ENCODE measurements at regions not wholly inside any gene's neighbourhood (a gene's known extent, or its start where the extent isn't known, plus 50 kb on each side); places are given as distances from the start of the nearest gene placed in this dataset.
A peak's percentile ranks its signal among the peaks of the same experiment; 100 is the strongest.

GRCh38 chr2:41902897-41903296 is 144.9 kb upstream of the PKDCC start:
- H3K4me1 ChIP-seq (ENCODE audit: control insufficient read depth in 1 of 2, insufficient read depth in 2 of 2, low read length in 2 of 2): peaks cover 9 to 22% of the 10 kb centered on the region in 2 donors
- no peaks in the 10 kb centered on the region for H3K36me3 ChIP-seq (ENCODE audit: control insufficient read depth in 1 of 2, insufficient read depth in 2 of 2, low read length in 2 of 2)

GRCh38 chr2:41903474-41904135 is 144.2 kb upstream of the PKDCC start:
- H3K9me3 ChIP-seq (ENCODE audit: control insufficient read depth in 1 of 2, low read length in 2 of 2): no peaks in the 10 kb centered on the region
- no peak overlapping the region for H3K9ac ChIP-seq (ENCODE audit: low read depth in 1 of 2, low read length in 2 of 2)
- H3K36me3 ChIP-seq (ENCODE audit: control insufficient read depth in 1 of 2, insufficient read depth in 2 of 2, low read length in 2 of 2): no peaks in the 10 kb centered on the region
- peaks cover 0 to 4% of the 10 kb centered on the region in 2 donors for H3K27me3 ChIP-seq (ENCODE audit: control insufficient read depth in 1 of 2, insufficient read depth in 2 of 2, low read length in 2 of 2)
- H3K27ac ChIP-seq (ENCODE audit: low read depth, low read length): no peak overlapping the region
- H3K4me3 ChIP-seq (ENCODE audit: low read depth in 1 of 2, low read length in 2 of 2): no peak overlapping the region
- H3K4me1 ChIP-seq (ENCODE audit: control insufficient read depth in 1 of 2, insufficient read depth in 2 of 2, low read length in 2 of 2): peaks cover 9 to 29% of the 10 kb centered on the region in 2 donors

More at GRCh38 chr2:41902897-41903296, 144.9 kb upstream of the PKDCC start:
- Histone ChIP-seq H3K27me3 (ENCODE audit: control insufficient read depth in 1 of 2, insufficient read depth in 2 of 2, low read length in 2 of 2) (peaks cover 0 to 4% of the 10 kb centered on the region in 2 donors), H3K9me3 (ENCODE audit: control insufficient read depth in 1 of 2, low read length in 2 of 2) (no peaks in the 10 kb centered on the region), H3K4me3 (ENCODE audit: low read depth in 1 of 2, low read length in 2 of 2) (no peak overlapping the region), H3K9ac (ENCODE audit: low read depth in 1 of 2, low read length in 2 of 2) (no peak overlapping the region), H3K27ac (ENCODE audit: low read depth, low read length) (no peak overlapping the region)

DNA sequence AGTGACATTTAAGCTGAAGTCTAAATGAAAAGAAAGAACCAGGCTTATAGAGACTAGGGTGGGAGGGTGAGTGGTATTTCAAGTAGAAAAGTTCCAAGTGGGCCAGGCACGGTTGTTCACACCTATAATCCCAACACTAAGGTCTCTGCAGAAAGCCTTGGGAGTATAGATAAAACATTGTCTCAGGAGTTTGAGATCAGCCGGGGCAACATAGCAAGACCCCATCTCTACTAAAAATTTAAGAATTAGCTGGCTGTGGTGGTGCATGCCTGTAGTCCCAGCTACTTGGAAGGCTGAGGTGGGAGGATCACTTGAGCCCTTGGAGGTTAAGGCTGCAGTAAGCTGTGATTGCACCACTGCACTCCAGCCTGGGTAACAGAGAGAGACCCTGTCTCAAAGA is 143.4 kb upstream of the PKDCC start:
- H3K4me1 ChIP-seq (ENCODE audit: control insufficient read depth in 1 of 2, insufficient read depth in 2 of 2, low read length in 2 of 2): peaks cover 9 to 38% of the 10 kb centered on the region in 2 donors
- H3K9ac ChIP-seq (ENCODE audit: low read depth in 1 of 2, low read length in 2 of 2): no peak overlapping the region
- no peak overlapping the region for H3K27ac ChIP-seq (ENCODE audit: low read depth, low read length)
- H3K27me3 ChIP-seq (ENCODE audit: control insufficient read depth in 1 of 2, insufficient read depth in 2 of 2, low read length in 2 of 2): peaks cover 0 to 4% of the 10 kb centered on the region in 2 donors
- no peaks in the 10 kb centered on the region for H3K36me3 ChIP-seq (ENCODE audit: control insufficient read depth in 1 of 2, insufficient read depth in 2 of 2, low read length in 2 of 2)
- no peak overlapping the region for H3K4me3 ChIP-seq (ENCODE audit: low read depth in 1 of 2, low read length in 2 of 2)
- H3K9me3 ChIP-seq (ENCODE audit: control insufficient read depth in 1 of 2, low read length in 2 of 2): no peaks in the 10 kb centered on the region

DNA sequence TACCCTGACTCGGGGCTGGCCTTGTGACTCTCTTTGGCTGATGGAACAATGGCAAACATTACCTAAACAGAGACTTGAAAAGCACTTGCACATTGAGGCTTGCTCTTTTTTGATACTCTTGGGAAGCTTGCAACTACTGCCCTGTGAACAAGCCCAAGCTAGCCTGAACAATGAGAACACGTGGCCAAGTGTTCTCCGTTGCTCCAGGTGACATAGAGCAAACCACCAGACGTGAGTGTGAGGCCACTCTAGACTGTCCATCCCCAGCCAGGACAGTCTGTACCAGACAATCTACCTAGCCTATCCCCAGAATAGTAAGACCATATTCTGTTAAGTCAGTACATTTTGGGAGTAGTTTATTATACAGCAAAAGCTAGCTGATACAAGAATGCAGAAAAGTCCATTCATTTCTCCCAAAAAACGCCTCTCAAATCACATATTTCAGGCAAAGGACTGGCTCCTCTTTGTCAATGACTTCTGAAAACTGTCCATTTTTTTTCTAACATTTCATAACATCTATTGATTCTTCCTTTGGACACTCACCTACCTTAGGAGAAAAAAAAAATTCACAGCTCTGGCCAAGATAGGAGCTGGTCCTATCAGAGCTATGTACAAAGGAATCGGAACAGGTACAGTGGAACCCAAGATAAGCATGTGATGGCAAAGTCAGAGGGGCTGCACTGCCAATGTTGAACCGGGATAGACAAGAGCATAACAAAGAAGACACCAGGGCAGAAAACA is 142.1 kb upstream of the PKDCC start:
- Histone ChIP-seq H3K27ac (ENCODE audit: low read depth, low read length) (no peak overlapping the region), H3K27me3 (ENCODE audit: control insufficient read depth in 1 of 2, insufficient read depth in 2 of 2, low read length in 2 of 2) (peaks cover 0 to 4% of the 10 kb centered on the region in 2 donors), H3K36me3 (ENCODE audit: control insufficient read depth in 1 of 2, insufficient read depth in 2 of 2, low read length in 2 of 2) (no peaks in the 10 kb centered on the region), H3K9ac (ENCODE audit: low read depth in 1 of 2, low read length in 2 of 2) (no peak overlapping the region), H3K4me3 (ENCODE audit: low read depth in 1 of 2, low read length in 2 of 2) (no peak overlapping the region), H3K9me3 (ENCODE audit: control insufficient read depth in 1 of 2, low read length in 2 of 2) (no peaks in the 10 kb centered on the region), H3K4me1 (ENCODE audit: control insufficient read depth in 1 of 2, insufficient read depth in 2 of 2, low read length in 2 of 2) (peaks cover 11 to 43% of the 10 kb centered on the region in 2 donors)

DNA sequence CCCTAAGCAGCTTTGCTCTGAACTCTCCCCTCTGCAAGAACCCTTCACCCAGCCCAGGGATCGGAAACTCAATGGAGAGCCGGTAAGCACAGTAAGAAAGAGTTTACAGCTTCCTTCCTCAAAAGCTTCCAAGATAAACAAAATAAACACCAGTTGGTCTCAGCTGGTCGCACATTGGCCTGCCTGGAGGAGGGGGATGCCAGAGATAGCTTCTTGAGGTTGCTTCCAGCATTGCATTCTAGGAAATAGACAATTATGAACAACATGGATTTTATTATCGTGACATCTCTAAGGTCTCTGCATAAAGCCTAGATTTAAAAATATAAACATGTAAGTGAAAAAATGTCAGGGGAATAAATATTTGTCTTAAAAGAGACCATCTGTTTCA is 141.5 kb upstream of the PKDCC start:
- peaks cover 16 to 48% of the 10 kb centered on the region in 2 donors for H3K4me1 ChIP-seq (ENCODE audit: control insufficient read depth in 1 of 2, insufficient read depth in 2 of 2, low read length in 2 of 2)
- H3K27me3 ChIP-seq (ENCODE audit: control insufficient read depth in 1 of 2, insufficient read depth in 2 of 2, low read length in 2 of 2): peaks cover 0 to 4% of the 10 kb centered on the region in 2 donors
- no peak overlapping the region for H3K27ac ChIP-seq (ENCODE audit: low read depth, low read length)
- H3K36me3 ChIP-seq (ENCODE audit: control insufficient read depth in 1 of 2, insufficient read depth in 2 of 2, low read length in 2 of 2): no peaks in the 10 kb centered on the region
- no peaks in the 10 kb centered on the region for H3K9me3 ChIP-seq (ENCODE audit: control insufficient read depth in 1 of 2, low read length in 2 of 2)
- no peak overlapping the region for H3K4me3 ChIP-seq (ENCODE audit: low read depth in 1 of 2, low read length in 2 of 2)
- no peak overlapping the region for H3K9ac ChIP-seq (ENCODE audit: low read depth in 1 of 2, low read length in 2 of 2)

DNA sequence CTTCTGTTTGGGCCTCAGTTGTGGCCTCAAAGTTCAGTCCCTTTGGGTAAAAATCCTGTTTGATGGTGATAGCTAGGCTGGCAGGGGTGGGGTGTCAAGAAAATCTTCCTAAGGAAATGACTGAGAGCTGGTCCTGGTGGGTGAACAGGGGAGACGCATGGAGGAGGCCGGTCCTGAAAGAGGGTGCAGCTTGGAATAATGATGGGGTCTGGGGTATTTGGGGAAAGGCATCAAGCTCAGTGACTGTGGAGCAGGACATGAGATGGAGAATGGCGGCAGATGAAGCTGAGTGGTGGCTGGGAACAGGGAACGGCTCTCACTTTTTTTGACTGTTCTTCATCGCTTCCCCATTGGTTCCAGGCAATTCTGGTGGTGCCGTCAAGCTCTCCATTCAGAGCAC is 140.7 kb upstream of the PKDCC start:
- Histone ChIP-seq H3K4me3 (ENCODE audit: low read depth in 1 of 2, low read length in 2 of 2) (peak overlapping the region in 1 of 2 donors; percentile 19), H3K36me3 (ENCODE audit: control insufficient read depth in 1 of 2, insufficient read depth in 2 of 2, low read length in 2 of 2) (no peaks in the 10 kb centered on the region), H3K4me1 (ENCODE audit: control insufficient read depth in 1 of 2, insufficient read depth in 2 of 2, low read length in 2 of 2) (peaks cover 18 to 51% of the 10 kb centered on the region in 2 donors), H3K9me3 (ENCODE audit: control insufficient read depth in 1 of 2, low read length in 2 of 2) (no peaks in the 10 kb centered on the region), H3K27me3 (ENCODE audit: control insufficient read depth in 1 of 2, insufficient read depth in 2 of 2, low read length in 2 of 2) (peaks cover 0 to 4% of the 10 kb centered on the region in 2 donors), H3K27ac (ENCODE audit: low read depth, low read length) (no peak overlapping the region), H3K9ac (ENCODE audit: low read depth in 1 of 2, low read length in 2 of 2) (no peak overlapping the region)

DNA sequence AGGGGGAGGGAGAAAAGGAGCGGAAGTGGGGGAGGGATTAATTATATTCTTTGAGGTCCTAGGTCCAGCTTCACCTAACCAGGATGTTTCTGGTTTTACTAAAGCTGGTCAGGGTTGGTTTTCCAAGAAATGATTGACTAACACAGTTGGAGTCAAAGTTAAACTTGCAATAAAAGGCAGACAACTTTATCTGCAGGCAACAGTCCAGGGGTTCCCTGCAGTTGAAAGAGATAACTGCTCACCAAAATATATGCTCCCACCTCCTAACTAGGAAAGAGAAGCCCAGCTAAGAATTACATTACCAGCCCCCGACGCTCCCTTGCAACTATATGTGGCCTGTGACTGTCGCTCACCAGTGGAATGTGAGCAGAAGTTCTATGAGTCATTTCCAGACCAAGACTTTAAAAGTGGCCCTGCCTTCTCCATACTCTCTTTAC is 140.0 kb upstream of the PKDCC start:
- no peaks in the 10 kb centered on the region for H3K9me3 ChIP-seq (ENCODE audit: control insufficient read depth in 1 of 2, low read length in 2 of 2)
- no peak overlapping the region for H3K9ac ChIP-seq (ENCODE audit: low read depth in 1 of 2, low read length in 2 of 2)
- H3K4me1 ChIP-seq (ENCODE audit: control insufficient read depth in 1 of 2, insufficient read depth in 2 of 2, low read length in 2 of 2): peaks cover 18 to 51% of the 10 kb centered on the region in 2 donors
- H3K36me3 ChIP-seq (ENCODE audit: control insufficient read depth in 1 of 2, insufficient read depth in 2 of 2, low read length in 2 of 2): no peaks in the 10 kb centered on the region
- H3K4me3 ChIP-seq (ENCODE audit: low read depth in 1 of 2, low read length in 2 of 2): peak overlapping the region in 1 of 2 donors; percentile 19
- no peak overlapping the region for H3K27ac ChIP-seq (ENCODE audit: low read depth, low read length)
- H3K27me3 ChIP-seq (ENCODE audit: control insufficient read depth in 1 of 2, insufficient read depth in 2 of 2, low read length in 2 of 2): peaks cover 0 to 4% of the 10 kb centered on the region in 2 donors

- Histone ChIP-seq H3K9me3 (ENCODE audit: control insufficient read depth in 1 of 2, low read length in 2 of 2) (no peaks in the 10 kb centered on the region), H3K27ac (ENCODE audit: low read depth, low read length) (no peak overlapping the region)
These were observed 139.5 kb upstream of the PKDCC start for GRCh38 chr2:41908349-41908748.

GRCh38 chr2:41909584-41909983 is 138.2 kb upstream of the PKDCC start:
- H3K27ac ChIP-seq (ENCODE audit: low read depth, low read length): no peak overlapping the region
- H3K9ac ChIP-seq (ENCODE audit: low read depth in 1 of 2, low read length in 2 of 2): no peak overlapping the region

More at GRCh38 chr2:41908349-41908748, 139.5 kb upstream of the PKDCC start:
- Histone ChIP-seq H3K36me3 (ENCODE audit: control insufficient read depth in 1 of 2, insufficient read depth in 2 of 2, low read length in 2 of 2) (no peaks in the 10 kb centered on the region), H3K4me3 (ENCODE audit: low read depth in 1 of 2, low read length in 2 of 2) (no peak overlapping the region), H3K4me1 (ENCODE audit: control insufficient read depth in 1 of 2, insufficient read depth in 2 of 2, low read length in 2 of 2) (peaks cover 18 to 51% of the 10 kb centered on the region in 2 donors), H3K9ac (ENCODE audit: low read depth in 1 of 2, low read length in 2 of 2) (no peak overlapping the region), H3K27me3 (ENCODE audit: control insufficient read depth in 1 of 2, insufficient read depth in 2 of 2, low read length in 2 of 2) (peaks cover 0 to 4% of the 10 kb centered on the region in 2 donors)

DNA sequence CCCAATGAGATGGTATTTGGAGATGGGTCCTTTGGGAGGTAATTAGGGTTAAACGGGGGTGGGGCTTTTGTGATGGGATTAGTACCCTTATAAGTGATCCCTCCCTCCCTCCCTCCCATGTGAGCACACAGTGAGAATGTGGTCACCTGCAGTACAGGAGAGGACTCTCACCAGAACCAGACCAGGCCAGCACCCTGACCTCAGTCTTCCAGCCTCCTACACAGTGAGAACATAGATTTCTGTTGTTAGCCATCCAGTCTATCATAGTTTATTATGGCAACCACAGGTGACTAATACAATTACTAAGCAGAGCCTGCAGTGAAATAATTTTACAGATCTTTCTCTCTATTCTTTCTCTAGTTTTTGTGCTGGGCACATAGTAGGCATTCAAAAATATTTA is 137.7 kb upstream of the PKDCC start:
- Histone ChIP-seq H3K36me3 (ENCODE audit: control insufficient read depth in 1 of 2, insufficient read depth in 2 of 2, low read length in 2 of 2) (no peaks in the 10 kb centered on the region), H3K27ac (ENCODE audit: low read depth, low read length) (no peak overlapping the region), H3K27me3 (ENCODE audit: control insufficient read depth in 1 of 2, insufficient read depth in 2 of 2, low read length in 2 of 2) (peaks cover 0 to 4% of the 10 kb centered on the region in 2 donors), H3K9me3 (ENCODE audit: control insufficient read depth in 1 of 2, low read length in 2 of 2) (no peaks in the 10 kb centered on the region), H3K4me1 (ENCODE audit: control insufficient read depth in 1 of 2, insufficient read depth in 2 of 2, low read length in 2 of 2) (peaks cover 18 to 51% of the 10 kb centered on the region in 2 donors), H3K4me3 (ENCODE audit: low read depth in 1 of 2, low read length in 2 of 2) (no peak overlapping the region), H3K9ac (ENCODE audit: low read depth in 1 of 2, low read length in 2 of 2) (no peak overlapping the region)

More at GRCh38 chr2:41909584-41909983, 138.2 kb upstream of the PKDCC start:
- H3K27me3 ChIP-seq (ENCODE audit: control insufficient read depth in 1 of 2, insufficient read depth in 2 of 2, low read length in 2 of 2): peaks cover 0 to 4% of the 10 kb centered on the region in 2 donors
- peaks cover 18 to 51% of the 10 kb centered on the region in 2 donors for H3K4me1 ChIP-seq (ENCODE audit: control insufficient read depth in 1 of 2, insufficient read depth in 2 of 2, low read length in 2 of 2)
- no peaks in the 10 kb centered on the region for H3K36me3 ChIP-seq (ENCODE audit: control insufficient read depth in 1 of 2, insufficient read depth in 2 of 2, low read length in 2 of 2)
- H3K4me3 ChIP-seq (ENCODE audit: low read depth in 1 of 2, low read length in 2 of 2): no peak overlapping the region
- no peaks in the 10 kb centered on the region for H3K9me3 ChIP-seq (ENCODE audit: control insufficient read depth in 1 of 2, low read length in 2 of 2)
